ENCODE measurements at regions not wholly inside any gene's neighbourhood (a gene's known extent, or its start where the extent isn't known, plus 50 kb on each side); places are given as distances from the start of the nearest gene placed in this dataset.
A peak's percentile ranks its signal among the peaks of the same experiment; 100 is the strongest.

DNA sequence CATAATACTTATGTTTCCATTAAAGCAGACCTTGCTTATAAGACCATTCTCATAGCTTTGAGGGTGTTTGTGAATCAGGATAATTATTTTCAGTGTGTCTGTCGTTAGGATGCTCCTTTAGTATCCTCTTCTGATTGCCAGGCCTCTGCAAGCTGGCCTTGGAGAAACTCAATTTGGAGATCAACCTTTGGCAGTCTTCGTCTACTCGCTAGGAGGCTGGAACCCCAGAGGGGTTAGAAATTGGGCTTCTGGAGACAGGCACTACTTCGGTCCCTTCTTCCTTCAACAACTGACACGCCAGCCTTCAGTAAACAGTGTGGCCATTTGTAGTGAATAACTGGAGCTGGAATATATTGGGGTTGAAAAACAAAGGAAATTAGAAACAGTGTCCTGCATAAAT, 100.8 kb upstream of the CITED2 start:
- TF ChIP-seq, protein P1, sequence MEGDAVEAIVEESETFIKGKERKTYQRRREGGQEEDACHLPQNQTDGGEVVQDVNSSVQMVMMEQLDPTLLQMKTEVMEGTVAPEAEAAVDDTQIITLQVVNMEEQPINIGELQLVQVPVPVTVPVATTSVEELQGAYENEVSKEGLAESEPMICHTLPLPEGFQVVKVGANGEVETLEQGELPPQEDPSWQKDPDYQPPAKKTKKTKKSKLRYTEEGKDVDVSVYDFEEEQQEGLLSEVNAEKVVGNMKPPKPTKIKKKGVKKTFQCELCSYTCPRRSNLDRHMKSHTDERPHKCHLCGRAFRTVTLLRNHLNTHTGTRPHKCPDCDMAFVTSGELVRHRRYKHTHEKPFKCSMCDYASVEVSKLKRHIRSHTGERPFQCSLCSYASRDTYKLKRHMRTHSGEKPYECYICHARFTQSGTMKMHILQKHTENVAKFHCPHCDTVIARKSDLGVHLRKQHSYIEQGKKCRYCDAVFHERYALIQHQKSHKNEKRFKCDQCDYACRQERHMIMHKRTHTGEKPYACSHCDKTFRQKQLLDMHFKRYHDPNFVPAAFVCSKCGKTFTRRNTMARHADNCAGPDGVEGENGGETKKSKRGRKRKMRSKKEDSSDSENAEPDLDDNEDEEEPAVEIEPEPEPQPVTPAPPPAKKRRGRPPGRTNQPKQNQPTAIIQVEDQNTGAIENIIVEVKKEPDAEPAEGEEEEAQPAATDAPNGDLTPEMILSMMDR (IDR thresholded peaks at IDR 0.05): no peak
- TF ChIP-seq EP300 (IDR thresholded peaks at IDR 0.05): no peak
- no peak for TF ChIP-seq POLR2AphosphoS5 (IDR thresholded peaks at IDR 0.05)
- no peak for TF ChIP-seq POLR2A (IDR thresholded peaks at IDR 0.05)
- H3K27ac ChIP-seq: no peak overlapping the region
- WGBS, 2 donors (ENCODE audit: low coverage in 1 of 2): 70 to 83% methylated on average over 2 to 4 of the region's 5 CpGs

DNA sequence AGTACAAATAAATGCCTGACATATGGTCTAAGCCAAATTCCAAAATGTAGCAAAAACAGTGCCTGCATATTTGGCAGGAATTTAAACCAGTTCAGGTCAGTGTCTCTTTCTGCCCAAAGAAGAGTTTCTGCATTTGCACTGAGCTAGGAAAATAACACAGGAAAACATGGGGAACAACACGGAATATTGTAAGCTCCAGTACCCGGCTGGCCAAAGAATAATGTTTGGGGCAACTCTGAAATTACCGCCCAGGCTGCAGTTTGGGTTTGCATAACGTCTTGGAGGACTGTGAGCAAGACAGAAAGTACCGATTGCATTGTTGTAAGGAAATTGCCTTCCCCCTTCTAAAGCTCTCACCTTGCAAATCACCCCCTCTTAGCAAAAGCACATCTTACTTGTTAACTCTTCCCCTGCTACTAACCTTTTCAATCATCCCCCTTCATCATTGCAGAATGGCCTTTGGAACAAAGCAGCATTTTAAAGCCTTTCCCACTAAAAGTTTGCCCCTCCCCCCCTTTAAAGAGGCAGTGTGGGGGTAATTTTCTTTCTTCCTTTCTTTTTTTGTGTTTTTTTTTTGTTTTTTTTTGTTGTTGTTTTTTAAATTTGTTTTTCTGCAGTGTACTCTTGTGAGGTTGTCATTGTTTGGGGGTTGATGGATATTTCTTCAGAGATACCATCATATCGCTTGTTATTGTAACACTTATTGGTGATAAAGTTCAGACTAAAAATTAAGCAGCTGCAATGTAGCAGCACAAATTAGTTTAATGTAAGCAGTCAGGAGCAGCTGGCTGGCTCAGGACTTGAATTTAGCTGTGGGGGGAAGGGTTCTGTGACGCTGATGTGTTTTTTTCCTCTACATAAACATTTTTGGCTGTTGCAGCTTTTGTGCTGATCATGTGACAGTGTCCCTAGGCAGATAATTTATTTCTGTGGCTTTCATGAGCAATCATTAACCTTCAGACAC, 100.0 kb upstream of the CITED2 start:
- Histone ChIP-seq H3K9me3 (no peaks in the 10 kb centered on the region), H3K27ac (peak overlapping the region; percentile 39 to 74 (median 68)), H3K27me3 (no peaks in the 10 kb centered on the region), H3K36me3 (no peaks in the 10 kb centered on the region), H3K4me3 (peak overlapping the region; percentile 22 to 30), H3K4me1 (peaks cover 6 to 36% (median 7%) of the 10 kb centered on the region in 3 donors)
- WGBS, 2 donors (ENCODE audit: low coverage in 1 of 2): 10 to 17% methylated on average over 6 to 7 of the region's 7 CpGs
- TF ChIP-seq EP300 (IDR thresholded peaks at IDR 0.05): no peak
- no peak for TF ChIP-seq POLR2A (IDR thresholded peaks at IDR 0.05)
- TF ChIP-seq, protein P1 (IDR thresholded peaks at IDR 0.05): no peak
- no peak for TF ChIP-seq POLR2AphosphoS5 (IDR thresholded peaks at IDR 0.05)
- ATAC-seq: peak; percentile 44

More for the DNA sequence above, 100.8 kb upstream of the CITED2 start:
- Histone ChIP-seq H3K4me1 (peaks cover 6 to 36% (median 7%) of the 10 kb centered on the region in 3 donors), H3K9me3 (no peaks in the 10 kb centered on the region), H3K36me3 (no peaks in the 10 kb centered on the region), H3K4me3 (no peak overlapping the region), H3K27me3 (no peaks in the 10 kb centered on the region)
- no peak for ATAC-seq

DNA sequence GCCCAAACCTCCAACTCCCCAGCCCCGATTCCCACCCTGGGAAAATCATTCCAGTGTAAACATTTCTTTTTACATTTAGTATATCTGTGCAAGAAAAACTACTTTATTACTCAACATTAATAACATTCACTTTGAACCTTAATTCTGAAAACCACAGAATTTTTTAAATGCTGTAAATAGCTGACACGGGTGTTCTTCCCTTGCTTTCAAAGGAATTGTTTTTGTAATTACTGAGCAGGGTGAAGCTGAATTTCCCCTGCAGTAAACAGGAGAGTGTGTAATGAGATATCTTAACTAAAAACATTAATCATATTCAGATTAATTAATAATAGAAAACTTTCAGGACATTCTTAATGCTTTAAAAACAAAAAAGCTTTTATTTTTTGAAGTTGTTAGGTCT, 99.3 kb upstream of the CITED2 start:
- Histone ChIP-seq H3K36me3 (no peaks in the 10 kb centered on the region), H3K27ac (peak overlapping the region; percentile 39 to 74 (median 68)), H3K4me1 (peaks cover 6 to 36% (median 7%) of the 10 kb centered on the region in 3 donors), H3K27me3 (no peaks in the 10 kb centered on the region), H3K9me3 (no peaks in the 10 kb centered on the region), H3K4me3 (peak overlapping the region; percentile 22 to 30)
- WGBS, 2 donors (ENCODE audit: low coverage in 1 of 2): 32 to 34% methylated on average over 2 of the region's 2 CpGs
- TF ChIP-seq POLR2A (IDR thresholded peaks at IDR 0.05): no peak
- TF ChIP-seq POLR2AphosphoS5 (IDR thresholded peaks at IDR 0.05): no peak
- TF ChIP-seq EP300 (IDR thresholded peaks at IDR 0.05): no peak
- TF ChIP-seq, protein P1 (IDR thresholded peaks at IDR 0.05): no peak
- no peak for ATAC-seq

DNA sequence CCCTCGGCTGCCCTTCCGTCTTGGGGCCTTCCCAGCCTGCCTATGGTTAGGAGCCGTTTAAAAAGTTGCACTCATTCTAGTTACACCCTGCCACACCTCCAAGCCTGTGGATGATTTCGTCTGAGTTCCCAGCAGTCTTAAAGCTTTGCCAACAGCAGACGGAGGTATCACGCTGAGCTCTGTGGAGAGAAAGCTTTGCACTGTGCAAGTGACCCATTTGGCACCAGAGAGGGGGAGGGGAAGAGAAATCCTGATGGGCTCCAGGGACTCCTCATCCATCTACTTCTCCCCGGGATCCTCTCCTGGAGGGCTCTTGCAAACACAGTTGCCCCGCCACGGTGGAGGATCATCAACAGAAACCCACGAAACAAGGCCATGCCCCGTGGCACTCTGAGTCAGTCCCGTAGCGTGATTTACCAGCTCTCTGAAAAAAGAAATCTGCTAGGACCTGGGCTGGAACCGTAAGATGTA, 98.8 kb upstream of the CITED2 start:
- Histone ChIP-seq H3K4me3 (no peak overlapping the region), H3K27me3 (no peaks in the 10 kb centered on the region), H3K4me1 (peaks cover 6 to 36% (median 7%) of the 10 kb centered on the region in 3 donors), H3K36me3 (no peaks in the 10 kb centered on the region), H3K9me3 (no peaks in the 10 kb centered on the region), H3K27ac (peak overlapping the region in 3 of 4 donors; percentile 67 to 74 (median 70))
- no peak for TF ChIP-seq EP300 (IDR thresholded peaks at IDR 0.05)
- ATAC-seq: peak; percentile 51
- WGBS, 2 donors (ENCODE audit: low coverage in 1 of 2): 40 to 56% methylated on average over 1 to 4 of the region's 14 CpGs

DNA sequence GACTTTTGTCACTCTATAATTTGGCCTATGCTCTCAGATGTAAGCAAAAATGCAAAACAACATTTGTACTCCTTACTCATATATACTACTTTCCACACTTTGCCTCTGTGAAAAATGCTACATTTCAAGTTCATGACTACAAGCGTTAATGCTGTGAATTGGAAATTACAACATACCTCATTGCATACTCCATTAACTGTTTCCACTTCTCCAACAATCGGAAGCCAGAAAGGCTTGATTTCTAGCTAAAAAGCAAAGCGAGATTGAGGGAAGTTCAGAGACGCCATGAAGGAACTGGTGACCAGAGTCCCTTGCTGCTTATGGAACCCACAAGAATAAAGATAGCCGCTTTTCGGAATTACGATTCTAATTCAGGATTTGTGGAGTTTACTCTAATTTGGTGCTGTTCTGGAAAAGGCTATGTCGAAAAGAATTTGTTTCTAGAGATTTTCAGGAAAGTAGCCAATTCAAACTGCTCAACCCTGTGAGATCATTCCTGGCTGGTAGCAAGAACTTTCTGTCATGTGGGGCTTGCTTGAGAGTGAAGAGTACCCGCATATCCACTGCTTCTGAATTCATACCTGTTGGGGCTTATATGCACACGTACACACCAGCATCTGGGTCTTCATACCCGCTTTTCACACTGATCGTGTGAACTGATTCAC, 98.0 kb upstream of the CITED2 start:
- Histone ChIP-seq H3K9me3 (no peaks in the 10 kb centered on the region), H3K27me3 (no peaks in the 10 kb centered on the region), H3K4me1 (peaks cover 6 to 36% (median 7%) of the 10 kb centered on the region in 3 donors), H3K27ac (peak overlapping the region in 3 of 4 donors; percentile 67 to 74 (median 70)), H3K4me3 (no peak overlapping the region), H3K36me3 (no peaks in the 10 kb centered on the region)
- TF ChIP-seq, protein P1 (IDR thresholded peaks at IDR 0.05): no peak
- TF ChIP-seq POLR2AphosphoS5 (IDR thresholded peaks at IDR 0.05) (no peak), POLR2A (IDR thresholded peaks at IDR 0.05) (no peak), EP300 (IDR thresholded peaks at IDR 0.05) (no peak)
- 71% methylated on average over 10 to 12 of the region's 12 CpGs for WGBS, 2 donors (ENCODE audit: low coverage in 1 of 2)
- peak; percentile 29 for ATAC-seq
